ENCODE measurements at regions not wholly inside any gene's neighbourhood (a gene's known extent, or its start where the extent isn't known, plus 50 kb on each side); places are given as distances from the start of the nearest gene placed in this dataset.

GRCh38 chr1:88311907-88312306 lies 372.2 kb upstream of the PKN2 start:
- H3K27ac ChIP-seq = no peak overlapping the region
- no peaks in the 10 kb centered on the region for H3K4me1 ChIP-seq
- peak in 1 of 4 donors; percentile 23 for DNase-seq
- no peak overlapping the region for H3K4me3 ChIP-seq
- no peaks in the 10 kb centered on the region for H3K27me3 ChIP-seq
- H3K9me3 ChIP-seq = no peaks in the 10 kb centered on the region
- ATAC-seq = no peak
- TF ChIP-seq POLR2A (IDR thresholded peaks at IDR 0.05) = no peak
- no peaks in the 10 kb centered on the region for H3K36me3 ChIP-seq (replicated peaks in 1 of 2; ENCODE audit: insufficient read depth in 1 of 2, low read depth in 2 of 2)
- intact Hi-C loops (cut with DNase I) = no loop called here
- WGBS, 2 donors = 74 to 81% methylated on average over 2 of the region's 2 CpGs

- Histone ChIP-seq H3K4me1 (no peaks in the 10 kb centered on the region), H3K4me3 (no peak overlapping the region), H3K9me3 (no peaks in the 10 kb centered on the region), H3K27ac (no peak overlapping the region), H3K27me3 (no peaks in the 10 kb centered on the region), H3K36me3 (replicated peaks in 1 of 2; ENCODE audit: insufficient read depth in 1 of 2, low read depth in 2 of 2) (no peaks in the 10 kb centered on the region)
- no peak for TF ChIP-seq CTCF (IDR thresholded peaks at IDR 0.05)
- no peak for TF ChIP-seq POLR2A (IDR thresholded peaks at IDR 0.05)
- WGBS, 2 donors = 43 to 74% methylated on average over 1 of the region's 1 CpG
- intact Hi-C loops (cut with DNase I) = no loop called here
- no peak for ATAC-seq
- DNase-seq = no peak
These were observed 366.7 kb upstream of the PKN2 start for GRCh38 chr1:88317396-88317795.

GRCh38 chr1:88318740-88319139 lies 365.3 kb upstream of the PKN2 start:
- no peak for ATAC-seq
- no peaks in the 10 kb centered on the region for H3K27me3 ChIP-seq
- intact Hi-C loops (cut with DNase I) = no loop called here
- H3K4me3 ChIP-seq = no peak overlapping the region
- H3K9me3 ChIP-seq = no peaks in the 10 kb centered on the region
- H3K27ac ChIP-seq = no peak overlapping the region
- TF ChIP-seq POLR2A (IDR thresholded peaks at IDR 0.05) (no peak), CTCF (IDR thresholded peaks at IDR 0.05) (no peak)
- no peak for DNase-seq
- no peaks in the 10 kb centered on the region for H3K36me3 ChIP-seq (replicated peaks in 1 of 2; ENCODE audit: insufficient read depth in 1 of 2, low read depth in 2 of 2)
- 67 to 68% methylated on average over 7 of the region's 7 CpGs for WGBS, 2 donors
- H3K4me1 ChIP-seq = no peaks in the 10 kb centered on the region

GRCh38 chr1:88320291-88320690 lies 363.8 kb upstream of the PKN2 start:
- TF ChIP-seq CTCF (IDR thresholded peaks at IDR 0.05) = no peak
- TF ChIP-seq POLR2A (IDR thresholded peaks at IDR 0.05) = no peak
- Histone ChIP-seq H3K4me1 (no peaks in the 10 kb centered on the region), H3K27me3 (no peaks in the 10 kb centered on the region), H3K4me3 (no peak overlapping the region), H3K9me3 (no peaks in the 10 kb centered on the region), H3K27ac (no peak overlapping the region), H3K36me3 (replicated peaks in 1 of 2; ENCODE audit: insufficient read depth in 1 of 2, low read depth in 2 of 2) (no peaks in the 10 kb centered on the region)
- WGBS, 2 donors = 31 to 44% methylated on average over 3 of the region's 3 CpGs
- no peak for ATAC-seq
- intact Hi-C loops (cut with DNase I) = no loop called here
- no peak for DNase-seq

DNA sequence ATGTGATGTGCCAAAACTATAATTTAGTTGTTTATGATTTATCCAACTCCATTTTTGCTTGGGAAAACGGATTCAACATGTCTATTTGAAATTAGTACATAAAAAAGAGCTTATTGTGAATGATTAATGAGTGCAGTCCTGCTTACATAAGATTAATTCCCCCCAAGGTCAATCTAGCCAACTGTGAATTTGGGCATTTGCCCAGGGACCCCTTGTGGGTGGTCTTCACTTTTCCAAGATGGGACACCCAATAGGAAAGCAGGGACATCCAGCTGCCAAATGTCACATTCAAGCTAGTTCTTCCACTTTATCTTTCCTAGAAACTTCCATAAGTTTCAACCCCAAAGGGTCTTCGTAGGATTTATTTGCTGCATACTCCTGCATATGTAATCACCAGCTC lies 362.4 kb upstream of the PKN2 start:
- WGBS, 2 donors = 47 to 55% methylated on average over 2 of the region's 2 CpGs
- no peak for ATAC-seq
- Histone ChIP-seq H3K27ac (no peak overlapping the region), H3K9me3 (no peaks in the 10 kb centered on the region), H3K4me1 (no peaks in the 10 kb centered on the region), H3K4me3 (no peak overlapping the region), H3K27me3 (no peaks in the 10 kb centered on the region), H3K36me3 (replicated peaks in 1 of 2; ENCODE audit: insufficient read depth in 1 of 2, low read depth in 2 of 2) (no peaks in the 10 kb centered on the region)
- TF ChIP-seq POLR2A (IDR thresholded peaks at IDR 0.05) (no peak), CTCF (IDR thresholded peaks at IDR 0.05) (no peak)
- intact Hi-C loops (cut with DNase I) = no loop called here
- no peak for DNase-seq

All from body of pancreas (tissue), 4 donors.